ENCODE measurements at regions not wholly inside any gene's neighbourhood (a gene's known extent, or its start where the extent isn't known, plus 50 kb on each side); places are given as distances from the start of the nearest gene placed in this dataset.

GRCh38 chr3:193187070-193187722 is 53.8 kb upstream of the PLAAT1 start:
- Histone ChIP-seq H3K36me3 (no peaks in the 10 kb centered on the region), H3K27ac (no peak overlapping the region), H3K4me1 (no peaks in the 10 kb centered on the region), H3K27me3 (no peaks in the 10 kb centered on the region), H3K4me3 (no peak overlapping the region), H3K9me3 (peaks cover 0 to 4% (median 0%) of the 10 kb centered on the region in 4 donors)
- intact Hi-C loops (cut with DNase I; ENCODE audit: low total_unique reads), result no loop called here
- WGBS, 5 donors, result 69 to 75% (median 74%) methylated on average over 6 of the region's 6 CpGs
- TF ChIP-seq POLR2AphosphoS5 (IDR thresholded peaks at IDR 0.05), result no peak
- no peak for TF ChIP-seq EP300 (IDR thresholded peaks at IDR 0.05)
- TF ChIP-seq CTCF (IDR thresholded peaks at IDR 0.05), result no peak
- no peak for TF ChIP-seq POLR2A (IDR thresholded peaks at IDR 0.05)
- no peak for DNase-seq

GRCh38 chr3:193190146-193190786 is 50.8 kb upstream of the PLAAT1 start:
- H3K27ac ChIP-seq, result no peak overlapping the region
- no peaks in the 10 kb centered on the region for H3K4me1 ChIP-seq
- no peaks in the 10 kb centered on the region for H3K9me3 ChIP-seq
- intact Hi-C loops (cut with DNase I; ENCODE audit: low total_unique reads), result no loop called here
- TF ChIP-seq POLR2AphosphoS5 (IDR thresholded peaks at IDR 0.05), result no peak
- TF ChIP-seq EP300 (IDR thresholded peaks at IDR 0.05), result no peak
- TF ChIP-seq POLR2A (IDR thresholded peaks at IDR 0.05), result no peak
- TF ChIP-seq CTCF (IDR thresholded peaks at IDR 0.05), result peak in 2 of 7 experiments; percentile 15 to 18
- H3K4me3 ChIP-seq, result no peak overlapping the region
- 54 to 59% (median 55%) methylated on average over 2 of the region's 2 CpGs for WGBS, 5 donors
- H3K27me3 ChIP-seq, result no peaks in the 10 kb centered on the region
- DNase-seq, result peak in 1 of 2 donors; percentile 54
- H3K36me3 ChIP-seq, result no peaks in the 10 kb centered on the region
